Esophagus muscularis mucosa (tissue), 4 donors: ENCODE measurements at regions not wholly inside any gene's neighbourhood (a gene's known extent, or its start where the extent isn't known, plus 50 kb on each side); places are given as distances from the start of the nearest gene placed in this dataset.

Experiments used
- DNase-seq: peaks from one replicate; pipeline ENCODE4 v3.0.0-alpha.2; 2017; ENCODE audit errors: extremely low spot score
- H3K27ac ChIP-seq, 4 donors: fragments of 200-600 bp; sonication (generic); replicated peaks in 1 of 4; 1 replicate in 3 of 4; 2 replicates in 1 of 4; pipeline ENCODE4 v1.5.1; 2016 to 2019; ENCODE audit warnings: mild to moderate bottlenecking in 1 of 4
- H3K27me3 ChIP-seq, 4 donors: fragments of 200-600 bp; sonication (generic); one replicate each; pipeline versions ENCODE4 v1.5.1 to v1.6.0; 2016 to 2019
- H3K36me3 ChIP-seq, 4 donors: fragments of 200-600 bp; sonication (generic); one replicate each; pipeline ENCODE4 v1.5.1; 2016 to 2019
- H3K4me1 ChIP-seq, 4 donors: fragments of 200-600 bp; sonication (generic); one replicate each; pipeline ENCODE4 v1.5.1; 2016 to 2019
- H3K4me3 ChIP-seq, 4 donors: fragments of 200-600 bp; sonication (generic); 1 replicate in 2 of 4; 2 replicates in 2 of 4; pipeline ENCODE4 v1.5.1; 2016 to 2019; ENCODE audit warnings: mild to moderate bottlenecking in 4 of 4, moderate library complexity in 1 of 4
- H3K9me3 ChIP-seq, 4 donors: fragments of 200-600 bp; sonication (generic); 1 replicate in 3 of 4; 2 replicates in 1 of 4; pipeline ENCODE4 v1.5.1; 2016 to 2019
- EP300 ChIP-seq: sonication (generic); formaldehyde crosslinking; IDR thresholded peaks from one replicate; pipeline ENCODE4 v1.6.1; 2017; ENCODE audit warnings: antibody characterized with exemption
- POLR2A ChIP-seq: fragments of 450-650 bp; IDR thresholded peaks from one replicate; pipeline ENCODE4 v1.6.1; 2017; ENCODE audit warnings: antibody characterized with exemption, moderate library complexity, mild to moderate bottlenecking, low read depth
- POLR2AphosphoS5 ChIP-seq, 2 donors: sonication (generic); formaldehyde crosslinking; IDR thresholded peaks; one replicate each; pipeline ENCODE4 v1.6.1; 2017; ENCODE audit warnings: antibody characterized with exemption in 2 of 2
- WGBS: methylation state at CpG from one replicate; pipeline ENCODE4 v1.1.5; 2018; 5-methylcytosine and 5-hydroxymethylcytosine counted together
- intact Hi-C: fragments of 100-400 bp; cut with DNase I; formaldehyde crosslinking; loops from one replicate; pipeline ENCODE4 v1.15.1; 2023
- TF ChIP-seq, protein P1 (sequence below), 3 experiments: fragments of 200-600 bp in 2 of 3; fragments of 450-650 bp in 1 of 3; sonication (generic) in 2 of 3; IDR thresholded peaks; one replicate each; pipeline ENCODE4 v1.5.1; 2017 to 2019; ENCODE audit warnings: antibody characterized with exemption in 3 of 3, mild to moderate bottlenecking in 2 of 3, moderate library complexity in 1 of 3

DNA sequence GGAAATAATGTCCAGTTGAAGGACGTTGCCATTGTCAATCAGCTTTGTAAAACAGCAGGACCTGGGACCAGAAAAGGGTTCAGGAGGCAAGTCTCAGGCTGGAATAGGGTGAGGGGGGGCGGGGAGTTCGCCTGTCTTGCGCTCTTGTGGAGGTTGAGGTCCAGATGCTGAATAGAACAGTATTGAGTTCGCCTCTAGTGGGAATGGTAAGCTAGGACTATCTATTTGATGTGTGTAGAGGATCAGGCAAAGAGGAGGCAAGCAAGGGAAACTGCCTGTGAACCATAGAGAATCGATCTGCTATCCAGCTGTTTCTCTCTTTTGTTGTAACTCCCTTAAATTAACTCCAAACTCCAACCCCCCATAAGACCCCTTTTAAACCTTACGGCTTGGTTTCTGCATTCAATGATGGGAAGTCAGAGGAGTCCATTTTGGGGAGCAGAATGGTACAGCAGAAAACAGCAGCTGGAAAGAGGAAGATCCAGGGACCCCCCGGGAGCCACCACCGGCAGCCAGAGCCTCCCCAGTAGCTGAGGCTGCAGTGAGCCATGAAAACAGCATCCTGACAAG, 133.7 kb downstream of the SLC28A3 start:
- intact Hi-C loops: no loop called here
- no peak for TF ChIP-seq EP300
- TF ChIP-seq, protein P1, sequence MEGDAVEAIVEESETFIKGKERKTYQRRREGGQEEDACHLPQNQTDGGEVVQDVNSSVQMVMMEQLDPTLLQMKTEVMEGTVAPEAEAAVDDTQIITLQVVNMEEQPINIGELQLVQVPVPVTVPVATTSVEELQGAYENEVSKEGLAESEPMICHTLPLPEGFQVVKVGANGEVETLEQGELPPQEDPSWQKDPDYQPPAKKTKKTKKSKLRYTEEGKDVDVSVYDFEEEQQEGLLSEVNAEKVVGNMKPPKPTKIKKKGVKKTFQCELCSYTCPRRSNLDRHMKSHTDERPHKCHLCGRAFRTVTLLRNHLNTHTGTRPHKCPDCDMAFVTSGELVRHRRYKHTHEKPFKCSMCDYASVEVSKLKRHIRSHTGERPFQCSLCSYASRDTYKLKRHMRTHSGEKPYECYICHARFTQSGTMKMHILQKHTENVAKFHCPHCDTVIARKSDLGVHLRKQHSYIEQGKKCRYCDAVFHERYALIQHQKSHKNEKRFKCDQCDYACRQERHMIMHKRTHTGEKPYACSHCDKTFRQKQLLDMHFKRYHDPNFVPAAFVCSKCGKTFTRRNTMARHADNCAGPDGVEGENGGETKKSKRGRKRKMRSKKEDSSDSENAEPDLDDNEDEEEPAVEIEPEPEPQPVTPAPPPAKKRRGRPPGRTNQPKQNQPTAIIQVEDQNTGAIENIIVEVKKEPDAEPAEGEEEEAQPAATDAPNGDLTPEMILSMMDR (IDR thresholded peaks at IDR 0.05): no peak
- TF ChIP-seq POLR2AphosphoS5 (IDR thresholded peaks at IDR 0.05): no peak
- no peak for TF ChIP-seq POLR2A
- WGBS: 66% methylated on average over 9 of the region's 9 CpGs

DNA sequence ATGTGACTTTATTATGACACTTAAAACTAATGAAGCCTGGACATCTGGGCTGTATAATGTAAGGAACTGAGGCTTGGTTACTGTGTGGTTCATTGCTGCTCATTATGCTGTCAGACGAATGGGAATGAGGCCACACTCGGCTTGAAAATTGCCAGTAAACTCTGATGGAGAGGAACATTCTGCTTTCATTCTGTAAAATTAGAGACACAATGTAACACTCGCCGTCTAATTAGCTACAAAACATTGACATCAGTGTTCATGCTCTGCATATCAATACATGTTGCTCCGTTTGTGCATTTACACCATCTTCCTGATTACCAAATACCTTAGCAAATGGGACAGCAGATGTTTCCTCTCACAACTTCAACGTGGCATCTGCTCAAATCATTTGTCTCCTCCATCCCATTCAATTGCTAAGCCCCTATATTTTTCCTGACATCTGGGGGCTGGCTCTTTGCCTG, 133.0 kb downstream of the SLC28A3 start:
- TF ChIP-seq POLR2A: no peak
- TF ChIP-seq, protein P1 (IDR thresholded peaks at IDR 0.05): no peak
- no peak for TF ChIP-seq EP300
- TF ChIP-seq POLR2AphosphoS5 (IDR thresholded peaks at IDR 0.05): no peak
- Histone ChIP-seq H3K4me3 (no peak overlapping the region), H3K36me3 (no peaks in the 10 kb centered on the region), H3K9me3 (no peaks in the 10 kb centered on the region), H3K4me1 (peaks cover 4 to 15% (median 9%) of the 10 kb centered on the region in 4 donors), H3K27ac (peak overlapping the region in 1 of 4 donors; percentile 30), H3K27me3 (peaks cover 0 to 6% (median 0%) of the 10 kb centered on the region in 4 donors)
- intact Hi-C loops: no loop called here
- WGBS: 26% methylated on average over 6 of the region's 6 CpGs
- no peak for DNase-seq

More for the DNA sequence above, 133.7 kb downstream of the SLC28A3 start:
- peak overlapping the region in 1 of 4 donors; percentile 30 for H3K27ac ChIP-seq
- no peaks in the 10 kb centered on the region for H3K36me3 ChIP-seq
- no peak for DNase-seq
- H3K27me3 ChIP-seq: peaks cover 0 to 6% (median 0%) of the 10 kb centered on the region in 4 donors
- no peaks in the 10 kb centered on the region for H3K9me3 ChIP-seq
- H3K4me3 ChIP-seq: no peak overlapping the region
- peaks cover 4 to 15% (median 9%) of the 10 kb centered on the region in 4 donors for H3K4me1 ChIP-seq

DNA sequence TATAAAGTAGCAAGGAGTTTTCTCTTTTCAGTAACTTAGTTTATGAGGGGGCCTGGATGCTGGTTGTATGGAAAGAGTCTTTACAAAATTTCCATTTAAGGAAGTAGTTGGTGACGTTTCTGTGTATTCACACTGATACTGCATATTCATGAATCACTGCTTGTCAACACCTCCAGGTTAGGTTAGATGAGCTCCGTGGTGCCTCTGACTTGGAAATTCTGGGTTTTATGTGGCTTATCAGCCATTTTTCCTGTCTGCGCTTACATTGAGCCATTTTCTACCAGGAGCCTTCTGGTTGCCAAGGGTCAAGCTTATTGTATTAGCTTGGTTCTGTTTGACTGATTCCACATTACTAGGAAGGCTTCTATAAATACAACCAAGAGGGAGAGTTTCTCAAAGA, 128.3 kb downstream of the SLC28A3 start:
- Histone ChIP-seq H3K27ac (no peak overlapping the region), H3K9me3 (no peaks in the 10 kb centered on the region), H3K4me3 (no peak overlapping the region), H3K36me3 (no peaks in the 10 kb centered on the region), H3K27me3 (no peaks in the 10 kb centered on the region), H3K4me1 (peaks cover 2 to 6% (median 5%) of the 10 kb centered on the region in 4 donors)
- no peak for TF ChIP-seq EP300
- TF ChIP-seq, protein P1 (IDR thresholded peaks at IDR 0.05): no peak
- TF ChIP-seq POLR2A: no peak
- no peak for TF ChIP-seq POLR2AphosphoS5 (IDR thresholded peaks at IDR 0.05)
- no peak for DNase-seq
- intact Hi-C loops: no loop called here
- WGBS: 83% methylated on average over 3 of the region's 3 CpGs

DNA sequence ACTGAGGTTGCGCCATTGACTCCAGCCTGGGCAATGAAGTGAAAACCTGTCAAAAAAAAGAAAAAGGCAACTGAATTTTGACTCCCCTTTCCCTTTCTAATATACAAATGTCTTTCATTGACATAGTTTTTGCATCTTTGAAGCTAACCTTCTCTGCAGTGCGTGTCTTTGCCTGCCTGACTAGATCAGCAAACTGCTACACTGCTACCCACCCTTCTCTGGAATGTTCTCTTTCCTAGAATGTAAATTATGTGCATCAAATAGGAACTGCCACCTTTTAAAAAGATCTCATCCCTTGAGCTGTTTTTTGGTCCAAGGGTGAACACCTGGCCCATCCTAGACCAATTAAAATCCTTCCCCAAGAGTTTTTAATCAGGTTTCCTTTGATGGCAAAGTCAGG, 127.6 kb downstream of the SLC28A3 start:
- no peak for DNase-seq
- H3K36me3 ChIP-seq: no peaks in the 10 kb centered on the region
- no peak for TF ChIP-seq EP300
- TF ChIP-seq, protein P1 (IDR thresholded peaks at IDR 0.05): no peak
- no peak for TF ChIP-seq POLR2A
- no peak for TF ChIP-seq POLR2AphosphoS5 (IDR thresholded peaks at IDR 0.05)
- WGBS: 92% methylated on average over 2 of the region's 2 CpGs
- H3K27me3 ChIP-seq: no peaks in the 10 kb centered on the region
- H3K9me3 ChIP-seq: no peaks in the 10 kb centered on the region
- no peak overlapping the region for H3K4me3 ChIP-seq
- intact Hi-C loops: no loop called here
- H3K27ac ChIP-seq: no peak overlapping the region
- peaks cover 0 to 1% (median under 1%) of the 10 kb centered on the region in 4 donors for H3K4me1 ChIP-seq

DNA sequence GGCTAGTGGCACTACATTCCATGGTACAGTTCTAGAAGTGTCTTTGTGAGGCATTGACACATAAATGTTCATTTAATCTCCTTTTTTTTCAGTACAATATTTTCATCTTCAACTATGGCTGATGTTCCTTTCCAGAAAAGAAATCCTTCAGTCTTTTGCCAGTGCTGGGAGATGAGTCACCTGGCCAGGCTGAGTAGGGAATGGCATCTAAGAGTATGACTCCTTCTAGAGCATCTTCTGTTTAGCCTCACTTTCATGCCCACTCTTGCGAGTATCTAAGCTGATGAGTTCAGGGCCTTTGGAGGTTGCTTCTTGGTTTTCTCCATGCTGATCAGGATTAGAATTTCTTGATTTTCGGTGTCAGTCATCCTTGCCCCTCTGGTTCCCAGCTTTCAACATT, 124.4 kb downstream of the SLC28A3 start:
- no peak for DNase-seq
- Histone ChIP-seq H3K4me1 (peaks cover 0 to 11% (median 5%) of the 10 kb centered on the region in 4 donors), H3K9me3 (no peaks in the 10 kb centered on the region), H3K27ac (no peak overlapping the region), H3K36me3 (no peaks in the 10 kb centered on the region), H3K27me3 (no peaks in the 10 kb centered on the region), H3K4me3 (no peak overlapping the region)
- intact Hi-C loops: no loop called here
- TF ChIP-seq POLR2A (no peak), POLR2AphosphoS5 (IDR thresholded peaks at IDR 0.05) (no peak), EP300 (no peak)
- TF ChIP-seq, protein P1 (IDR thresholded peaks at IDR 0.05): no peak
- 98% methylated on average over 2 of the region's 2 CpGs for WGBS
